IPS DF 4.7 (cell line): ENCODE measurements at regions not wholly inside any gene's neighbourhood (a gene's known extent, or its start where the extent isn't known, plus 50 kb on each side); places are given as distances from the start of the nearest gene placed in this dataset.
"Not testable (repeated sequence)": the region's sequence is repeated elsewhere in the genome, so short reads cannot be mapped to it uniquely, and the experiment has no call there.

Source experiments
- DNase-seq: peaks from one replicate; pipeline ENCODE4 v3.0.0-alpha.2; 2013; ENCODE audit warnings: low spot score; ENCODE audit errors: extremely low read depth

GRCh38 chr5:14993459-14994133, 122.0 kb upstream of the ANKH start:
- DNase-seq = not testable (repeated sequence)

GRCh38 chr5:14992751-14993458, 121.3 kb upstream of the ANKH start:
- DNase-seq = not testable (repeated sequence)

DNA sequence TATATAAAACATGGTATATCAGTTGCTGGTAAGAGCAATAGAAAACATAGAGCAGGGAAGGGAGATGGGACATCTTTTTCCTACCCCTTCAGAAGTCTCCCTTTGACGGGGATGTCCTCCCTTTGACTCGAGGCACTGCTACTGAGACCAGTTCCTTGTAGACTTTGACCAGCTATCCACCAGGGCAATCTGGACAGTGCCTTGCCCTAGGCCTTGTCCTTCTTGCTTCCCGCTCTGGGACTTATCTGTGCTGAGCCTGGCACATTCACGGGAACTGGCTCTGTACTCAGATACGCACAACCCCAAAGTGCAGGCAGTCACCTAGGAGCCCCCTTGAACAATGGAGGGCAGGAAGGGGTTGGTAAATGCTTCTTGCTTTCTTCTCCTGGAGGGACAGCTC, 116.6 kb upstream of the ANKH start:
- DNase-seq = no peak

DNA sequence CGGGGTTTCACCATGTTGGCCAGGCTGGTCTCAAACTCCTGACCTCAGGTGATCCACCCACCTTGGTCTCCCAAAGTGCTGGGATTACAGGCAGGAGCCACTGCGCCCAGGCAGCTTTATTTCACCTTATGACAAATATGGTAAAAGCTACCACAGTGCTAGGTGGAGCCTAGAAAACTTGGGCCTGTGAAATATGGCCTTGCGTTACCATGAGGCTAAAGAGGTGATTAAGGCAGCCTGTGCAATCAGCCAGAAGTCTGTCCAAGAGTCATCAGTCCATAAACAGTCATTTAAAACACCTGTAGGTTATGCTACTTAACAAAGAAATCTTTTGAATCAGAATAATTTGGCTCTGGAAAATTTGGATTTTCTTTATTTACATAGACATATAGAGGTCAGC, 114.8 kb upstream of the ANKH start:
- DNase-seq = no peak

GRCh38 chr5:14983666-14984441, 112.3 kb upstream of the ANKH start:
- DNase-seq = no peak

- DNase-seq = no peak
These were observed 109.1 kb upstream of the ANKH start for GRCh38 chr5:14980698-14981097.

DNA sequence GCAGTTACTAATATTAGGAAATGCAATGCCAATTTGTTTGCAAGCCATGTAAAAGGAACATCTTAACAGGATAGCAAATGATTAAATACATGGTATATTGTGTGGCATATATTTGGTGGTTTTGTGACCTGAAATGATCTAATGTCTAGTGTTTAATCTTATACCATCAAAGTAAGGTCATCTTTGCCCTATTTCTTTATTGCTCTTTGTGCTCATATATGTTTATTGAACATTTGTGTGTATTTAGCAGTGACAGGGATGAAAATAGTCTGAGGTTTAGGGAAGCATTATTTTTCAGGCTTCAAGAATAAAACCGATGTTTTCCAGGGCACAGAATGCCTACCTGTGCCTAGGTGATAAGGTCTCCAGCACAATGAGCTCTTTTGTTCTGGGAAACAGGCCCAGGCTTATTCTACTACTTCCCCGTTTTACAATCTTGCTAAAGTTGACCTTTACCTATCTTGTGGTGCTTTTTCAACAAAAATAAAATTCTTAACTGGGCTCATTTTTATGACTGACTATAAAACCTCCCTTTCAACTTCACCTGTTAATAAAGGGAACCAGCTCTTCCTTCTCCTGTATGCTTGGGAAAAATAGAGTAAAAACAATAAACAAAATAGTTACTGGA, 105.6 kb upstream of the ANKH start:
- no peak for DNase-seq

DNA sequence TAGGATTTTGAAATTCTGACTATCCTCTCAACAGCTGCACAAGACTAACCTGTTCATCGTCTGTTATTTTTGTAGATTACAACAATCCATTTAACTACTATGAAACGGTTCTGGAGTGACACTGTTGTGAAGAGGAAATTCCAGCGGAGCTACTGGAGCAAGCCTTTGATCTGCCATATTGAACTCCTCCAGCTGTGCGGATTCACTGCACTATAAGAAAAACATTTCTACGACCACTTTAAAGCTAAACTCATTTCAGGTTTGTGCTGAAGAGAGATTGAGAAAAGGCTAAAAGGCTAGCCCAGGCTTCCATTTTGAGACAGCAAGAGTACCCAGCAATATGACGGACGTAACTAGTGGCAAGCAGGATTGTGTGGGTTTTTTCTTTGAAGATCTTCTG, 104.9 kb upstream of the ANKH start:
- no peak for DNase-seq

- DNase-seq = no peak
These were observed 100.3 kb upstream of the ANKH start for GRCh38 chr5:14971873-14972272.

- DNase-seq = no peak
These were observed 97.2 kb upstream of the ANKH start for GRCh38 chr5:14968796-14969195.

DNA sequence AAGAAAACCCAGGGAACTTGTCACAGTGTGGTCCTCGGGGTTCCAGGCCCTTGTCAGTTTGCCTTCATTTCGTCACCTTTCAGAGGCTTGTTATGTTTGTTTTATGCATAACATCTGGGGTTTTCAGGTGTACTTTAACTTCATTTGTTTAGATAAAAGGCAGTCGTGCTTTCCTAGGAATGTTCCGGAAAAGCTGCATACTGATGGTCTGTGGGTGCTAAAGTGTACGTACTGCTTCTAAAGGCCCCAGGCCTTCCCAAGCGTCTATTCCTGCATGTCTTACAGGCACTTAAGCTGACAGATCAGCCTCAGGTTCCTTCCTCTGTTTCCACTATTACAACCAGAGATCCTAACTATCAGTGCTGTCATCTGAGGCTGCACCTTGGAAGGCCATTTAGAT, 95.6 kb upstream of the ANKH start:
- DNase-seq = no peak

DNA sequence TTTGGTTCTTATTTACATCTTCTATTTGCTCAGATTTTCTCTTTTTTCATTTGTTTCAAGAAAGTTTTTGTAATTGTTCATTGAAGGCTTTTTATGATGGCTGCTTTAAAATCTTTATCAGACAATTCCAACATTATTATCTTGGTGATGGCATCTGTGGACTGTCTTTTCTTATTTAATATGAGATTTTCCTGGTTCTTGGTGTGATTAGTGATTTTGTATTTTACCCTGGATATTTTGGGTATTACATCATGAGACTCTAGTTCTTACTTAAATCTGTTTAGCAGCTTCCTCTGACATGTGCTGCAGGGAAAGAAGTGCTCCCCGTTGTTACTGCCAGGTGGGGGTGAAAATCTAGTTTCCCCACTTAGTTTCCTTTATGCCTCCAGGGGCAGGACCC, 94.2 kb upstream of the ANKH start:
- DNase-seq = no peak

- no peak for DNase-seq
These were observed 91.0 kb upstream of the ANKH start for GRCh38 chr5:14962604-14963003.

DNA sequence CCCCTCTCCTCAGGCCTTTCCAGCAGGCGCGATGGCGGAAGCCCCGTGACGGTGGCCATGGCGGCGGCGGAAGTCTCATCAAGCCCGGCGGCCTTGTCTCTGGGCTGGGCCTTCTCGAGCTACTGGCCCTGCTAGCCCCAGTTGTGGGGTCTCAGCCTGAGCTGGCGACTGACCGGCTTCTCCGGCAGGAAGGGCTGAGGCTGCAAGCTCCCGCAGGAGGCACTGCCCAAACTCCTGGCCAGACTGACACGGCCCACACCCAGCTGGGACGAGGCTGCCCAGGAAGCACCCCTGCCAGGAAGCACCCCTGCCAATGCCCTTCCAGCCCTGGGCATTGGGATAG, 88.5 kb upstream of the ANKH start:
- DNase-seq = no peak

- DNase-seq = no peak
These were observed 88.0 kb upstream of the ANKH start for GRCh38 chr5:14959399-14960119.

DNA sequence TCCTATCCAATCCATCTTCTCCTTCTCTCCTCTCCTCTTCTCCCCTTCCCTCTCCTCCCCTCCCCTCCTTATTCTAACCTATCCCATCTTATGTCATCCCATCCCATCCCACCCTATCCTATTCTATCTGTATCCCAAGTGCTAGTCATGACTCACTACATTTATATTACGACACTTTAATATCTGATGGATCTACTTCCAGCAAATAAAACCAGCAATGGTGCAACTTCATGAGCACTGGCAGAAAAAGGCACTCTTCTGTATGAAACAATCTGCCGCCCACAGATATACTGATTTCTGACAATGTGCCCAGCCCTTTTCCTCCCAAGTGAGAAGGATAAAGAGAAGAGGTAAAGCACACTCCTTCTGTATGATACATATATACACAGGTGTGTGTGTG, 86.6 kb upstream of the ANKH start:
- DNase-seq = no peak

- DNase-seq = no peak
These were observed 85.0 kb upstream of the ANKH start for GRCh38 chr5:14956423-14957046.

- DNase-seq = no peak
These were observed 83.2 kb upstream of the ANKH start for GRCh38 chr5:14954616-14955343.

- no peak for DNase-seq
These were observed 82.6 kb upstream of the ANKH start for GRCh38 chr5:14954216-14954615.

- no peak for DNase-seq
These were observed 81.6 kb upstream of the ANKH start for GRCh38 chr5:14953075-14953607.
